Activated CD8-positive, alpha-beta memory T cell treated with anti-CD3 and anti-CD28 coated beads, Interleukin-2, amount 50 U/mL, for 4 hours (primary cell): ENCODE measurements at regions not wholly inside any gene's neighbourhood (a gene's known extent, or its start where the extent isn't known, plus 50 kb on each side); places are given as distances from the start of the nearest gene placed in this dataset.

Experiments
- DNase-seq: peaks from one replicate; pipeline ENCODE4 v3.0.0-alpha.2; 2020

DNA sequence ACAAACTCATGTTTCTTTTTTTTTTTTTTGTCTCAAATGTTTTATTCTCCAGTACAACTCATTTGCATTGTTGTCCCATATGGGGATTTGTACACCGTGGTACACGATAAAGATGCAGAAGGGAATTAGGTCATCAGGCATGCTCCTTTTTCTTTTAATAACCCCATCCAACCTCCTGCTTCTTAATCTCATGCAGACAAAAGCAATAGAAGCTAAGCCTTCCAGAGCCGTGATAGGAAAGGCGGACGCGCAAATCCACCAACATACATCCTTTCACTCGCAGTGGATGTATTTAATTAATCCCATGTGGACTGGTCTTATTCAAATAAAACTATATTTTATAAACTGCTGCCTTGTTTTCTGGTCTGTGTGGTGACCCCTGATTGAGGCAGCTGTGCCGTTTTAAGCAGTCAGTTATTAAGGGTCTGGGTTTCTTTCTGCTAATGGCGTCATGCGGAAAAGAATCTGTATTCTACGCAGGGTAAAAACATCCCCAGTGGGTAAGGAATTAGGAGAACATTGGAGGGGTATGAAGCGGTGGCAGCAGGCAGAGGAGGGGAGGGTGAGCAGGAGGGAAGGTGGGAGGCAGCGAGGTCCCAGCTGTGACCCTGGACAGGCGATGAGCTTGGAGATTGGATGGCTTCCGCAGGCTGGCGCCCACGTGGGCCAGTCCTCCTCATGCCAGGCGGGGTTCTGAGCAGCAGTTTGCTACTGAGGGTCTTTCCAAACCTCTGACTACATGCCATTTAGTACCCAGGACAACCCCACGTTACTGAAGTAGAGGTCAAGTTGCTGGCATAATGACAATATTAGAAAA lies 172.8 kb downstream of the LINC00237 start:
- no peak for DNase-seq

DNA sequence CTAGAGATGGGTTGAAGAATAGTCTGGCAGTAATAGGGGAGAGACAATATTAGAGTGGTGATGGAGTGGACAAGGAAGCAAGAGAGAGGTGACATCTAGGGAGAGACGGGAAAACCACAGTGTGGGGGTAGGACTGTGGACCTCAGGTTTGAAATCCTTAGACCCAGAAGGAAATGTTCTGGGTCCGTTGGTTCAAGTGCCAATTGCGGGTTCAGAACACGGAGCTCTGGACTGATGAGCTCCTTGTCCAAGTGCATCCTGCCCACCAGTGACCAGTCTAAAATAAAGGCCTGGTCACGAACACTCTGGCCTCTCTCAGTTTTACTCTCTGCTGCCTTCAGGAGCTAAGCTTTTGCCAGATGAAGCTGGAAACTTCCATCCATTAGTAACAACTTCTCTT lies 174.0 kb downstream of the LINC00237 start:
- DNase-seq, result no peak

DNA sequence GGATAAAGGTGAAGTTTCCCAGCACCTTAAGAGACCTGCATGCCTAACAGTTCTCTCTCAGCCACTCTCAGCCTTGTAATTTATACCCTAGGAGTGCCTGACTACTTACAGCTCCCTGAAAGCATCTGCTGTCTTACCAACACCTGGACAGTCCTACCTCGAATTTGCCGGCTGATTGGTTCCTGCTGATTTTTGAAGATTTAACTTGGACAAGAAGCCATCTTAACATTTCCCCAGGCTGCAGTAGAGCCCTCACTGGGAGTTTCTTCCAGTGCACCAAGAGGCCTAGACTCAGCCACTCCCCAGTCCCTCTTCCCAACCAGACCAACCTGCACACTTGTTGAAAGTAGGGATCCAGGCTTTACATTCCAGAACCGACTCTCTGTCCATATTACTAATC lies 174.5 kb downstream of the LINC00237 start:
- DNase-seq, result no peak

DNA sequence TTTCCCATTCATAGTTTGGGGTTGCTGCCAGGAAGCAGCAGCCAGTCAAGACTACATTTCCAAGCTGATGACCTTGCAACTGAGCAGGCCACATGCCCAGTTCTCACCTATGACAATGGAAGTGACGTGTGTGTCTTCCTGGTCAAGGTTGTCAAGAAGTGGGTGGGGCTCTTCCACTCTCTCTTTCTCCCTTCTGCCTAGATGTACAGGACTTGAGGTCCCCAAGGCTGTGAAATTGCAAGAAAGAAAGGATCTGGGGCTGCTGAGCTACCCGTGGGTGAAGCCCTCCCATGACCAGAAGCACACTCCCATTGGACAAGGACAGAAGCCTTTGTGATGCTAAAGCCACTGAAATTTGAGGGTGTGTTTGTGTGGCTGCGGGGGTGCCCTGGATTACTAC lies 175.1 kb downstream of the LINC00237 start:
- DNase-seq, result no peak

DNA sequence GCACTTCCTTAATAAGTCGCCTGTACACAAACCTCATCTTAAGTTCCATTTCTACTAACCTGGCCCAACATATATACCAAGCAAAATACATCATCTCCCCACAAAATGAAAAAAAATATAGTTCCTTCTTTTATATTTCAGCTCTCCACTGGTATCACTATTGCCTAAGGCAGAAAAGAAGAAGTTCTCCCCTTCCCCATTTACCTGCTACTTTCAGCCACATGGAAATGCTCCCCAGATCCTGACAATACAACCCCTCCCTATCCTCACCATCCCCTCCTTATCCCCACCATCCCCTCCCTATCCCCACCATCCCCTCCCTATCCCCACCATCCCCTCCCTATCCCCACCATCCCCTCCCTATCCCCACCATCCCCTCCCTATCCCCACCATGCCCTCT lies 175.7 kb downstream of the LINC00237 start:
- no peak for DNase-seq

DNA sequence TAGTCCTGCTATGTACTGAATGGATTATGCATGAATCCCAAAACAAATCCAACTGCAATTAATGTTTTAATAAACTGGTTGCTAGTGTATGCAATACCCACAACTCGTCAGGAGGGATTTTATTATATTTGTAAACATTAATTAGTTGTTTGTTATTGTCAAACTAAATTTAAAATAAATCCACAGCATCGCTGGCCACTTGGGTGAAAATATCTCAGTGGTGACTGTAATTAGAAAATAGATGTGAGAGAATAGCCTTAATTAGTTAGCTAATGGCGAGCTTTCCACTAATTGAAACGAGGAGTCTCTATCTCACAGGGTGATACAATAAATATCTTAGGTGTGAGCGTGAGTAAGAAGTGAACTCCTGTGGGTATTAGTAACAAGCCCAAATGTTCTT lies 176.8 kb downstream of the LINC00237 start:
- DNase-seq, result no peak

DNA sequence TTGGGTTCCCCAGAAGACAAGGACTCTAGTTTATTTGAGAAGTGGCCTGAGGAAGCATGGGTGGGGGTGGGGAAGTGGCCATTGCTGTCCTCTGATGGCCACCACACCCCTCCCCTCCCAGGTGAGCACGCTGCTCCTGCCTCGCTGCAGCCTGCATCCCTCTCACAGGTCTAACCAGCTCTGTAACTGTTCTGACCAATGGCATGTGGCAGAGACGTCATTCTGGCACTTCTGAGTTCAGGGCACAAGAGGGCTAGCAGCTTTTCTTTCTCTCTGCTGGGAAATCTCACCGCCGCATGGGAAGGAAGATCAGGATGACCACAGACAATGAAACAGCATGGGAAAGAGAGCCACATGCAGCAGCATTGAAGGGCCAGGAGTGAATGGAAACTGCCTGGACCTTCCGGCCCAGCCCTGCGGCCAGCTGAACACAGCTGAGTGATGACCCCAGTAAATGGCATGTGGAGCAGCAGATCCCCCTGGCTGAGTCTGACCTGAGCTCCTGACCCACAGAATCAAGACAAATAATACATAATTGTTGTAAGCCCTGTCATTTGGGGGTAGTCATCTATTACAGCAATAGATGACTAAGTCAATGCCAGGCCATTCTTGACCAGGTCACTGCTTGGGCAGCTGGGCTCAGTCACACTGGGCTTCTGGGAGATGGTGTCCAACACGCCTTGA lies 179.8 kb downstream of the LINC00237 start:
- DNase-seq, result no peak

DNA sequence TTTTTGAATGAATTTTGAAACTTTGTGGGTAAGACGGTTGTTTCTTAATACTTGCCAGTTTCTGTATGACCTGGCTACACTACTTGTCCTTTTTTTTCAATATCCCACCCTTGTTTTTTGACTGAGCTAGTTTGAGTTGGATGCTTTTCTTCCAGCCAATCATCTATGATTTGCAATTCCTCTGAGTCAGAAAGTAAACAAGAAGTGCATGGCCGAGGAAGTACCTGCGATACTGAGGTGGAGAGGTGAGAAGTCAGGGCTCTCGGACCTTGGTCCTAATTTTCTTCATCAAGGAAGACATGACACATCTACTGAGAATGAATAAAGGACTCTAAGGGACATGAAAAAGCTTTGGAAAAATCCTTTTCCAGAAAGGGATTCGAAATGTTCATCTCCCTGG lies 185.7 kb downstream of the LINC00237 start:
- no peak for DNase-seq

DNA sequence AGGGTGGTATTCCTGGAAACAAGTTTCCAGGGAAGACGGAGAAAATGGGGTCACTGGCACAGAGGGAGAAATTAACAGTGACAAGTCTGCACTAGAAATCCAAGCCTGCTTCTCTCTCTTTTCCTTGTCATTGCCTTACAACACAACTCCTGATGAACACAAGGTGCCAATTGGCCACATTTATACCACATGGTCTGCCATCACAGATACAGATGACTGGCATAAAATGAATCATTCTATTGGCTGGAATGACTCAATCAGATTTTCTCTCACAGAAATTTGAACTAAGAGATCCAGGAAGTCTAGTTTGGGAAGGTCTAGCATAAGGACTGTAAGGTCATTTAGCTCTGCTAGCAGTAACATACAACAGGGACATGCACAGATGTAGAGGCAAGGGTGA lies 190.3 kb downstream of the LINC00237 start:
- no peak for DNase-seq

DNA sequence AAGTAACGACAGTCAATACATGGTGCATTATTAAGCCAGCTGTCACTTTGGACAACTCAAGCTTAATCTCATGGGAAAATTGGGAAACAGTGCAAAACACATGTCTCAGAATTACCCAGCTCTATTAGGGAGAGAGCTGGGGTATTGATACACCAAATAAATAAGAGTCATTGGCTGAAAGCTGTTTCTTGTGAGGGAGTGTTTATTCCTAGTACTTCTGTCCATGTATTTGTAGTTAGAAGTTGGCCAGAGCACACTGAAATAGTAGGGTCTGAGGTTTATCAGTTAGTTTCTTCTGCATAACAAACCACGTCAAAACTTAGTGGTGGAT lies 192.0 kb upstream of the RALGAPA2 start:
- DNase-seq, result no peak

DNA sequence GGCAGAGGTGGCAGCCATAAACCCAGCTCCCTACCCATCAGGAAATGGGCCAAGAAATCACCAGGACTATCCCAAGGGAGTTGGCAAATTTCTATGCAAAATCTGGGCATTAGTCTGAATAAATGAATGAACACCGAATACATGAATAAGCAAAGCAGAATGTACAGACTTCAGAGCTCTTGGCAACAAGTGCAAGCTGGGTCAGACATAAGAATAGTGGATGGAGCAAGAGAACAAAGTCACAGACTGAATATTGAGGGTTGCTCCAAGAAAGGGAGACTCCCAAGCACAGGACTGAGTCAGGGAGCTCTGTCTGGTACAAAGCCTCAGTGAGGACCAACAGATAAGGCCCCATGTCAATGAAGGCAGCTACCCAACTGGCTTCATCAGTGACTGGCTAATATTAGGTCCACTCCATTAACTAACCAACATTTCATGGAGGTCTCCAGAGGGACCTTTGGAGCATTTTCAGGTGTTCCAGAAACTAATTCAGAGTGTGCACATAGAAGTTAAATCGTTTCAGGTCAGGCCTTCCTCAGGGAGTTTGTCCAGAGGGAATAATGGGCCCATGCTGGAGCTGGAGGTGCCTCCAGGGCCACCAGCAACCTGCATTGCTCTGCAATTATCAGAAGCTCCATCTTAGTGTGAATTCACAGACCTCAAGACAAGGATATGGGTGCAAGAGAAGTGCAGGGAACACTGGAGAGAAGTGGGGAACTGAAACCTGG lies 191.5 kb upstream of the RALGAPA2 start:
- no peak for DNase-seq

DNA sequence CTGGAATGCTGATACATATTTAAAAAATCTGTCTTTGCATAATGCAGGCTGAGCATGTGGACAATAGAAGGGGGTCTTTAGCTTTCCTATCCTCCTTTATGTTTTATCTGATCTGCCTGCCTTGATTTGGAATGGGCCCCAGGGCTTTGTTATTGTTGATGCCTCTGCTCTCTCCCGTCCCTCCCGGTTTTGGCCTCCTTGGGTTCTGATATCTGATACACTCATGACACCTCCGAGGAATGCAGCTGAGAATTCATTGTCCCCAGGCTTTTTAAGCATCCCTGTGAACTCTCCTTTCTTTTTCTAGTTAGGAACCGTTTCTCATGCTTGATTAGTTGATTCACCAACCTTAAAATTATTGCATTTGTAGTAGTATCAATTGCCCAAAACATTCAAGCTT lies 185.5 kb upstream of the RALGAPA2 start:
- DNase-seq, result no peak

DNA sequence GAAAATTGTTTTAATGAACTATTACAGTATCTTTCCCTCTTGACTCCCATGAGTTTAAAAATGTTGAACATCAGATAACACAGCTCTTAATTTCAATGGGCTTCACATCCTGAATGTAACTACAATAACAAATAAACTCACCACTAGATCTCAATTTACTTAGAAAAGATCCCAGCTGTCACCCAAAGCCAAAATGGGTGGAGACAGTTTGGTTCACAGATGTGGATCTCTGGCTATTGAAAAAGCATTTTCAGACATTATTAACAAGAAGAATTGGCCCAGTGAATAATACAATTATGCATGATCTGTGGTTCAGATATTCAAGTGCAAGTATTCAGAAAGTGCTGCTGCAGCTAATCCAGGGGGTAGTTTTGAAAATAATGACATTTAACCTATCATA lies 184.7 kb upstream of the RALGAPA2 start:
- no peak for DNase-seq

DNA sequence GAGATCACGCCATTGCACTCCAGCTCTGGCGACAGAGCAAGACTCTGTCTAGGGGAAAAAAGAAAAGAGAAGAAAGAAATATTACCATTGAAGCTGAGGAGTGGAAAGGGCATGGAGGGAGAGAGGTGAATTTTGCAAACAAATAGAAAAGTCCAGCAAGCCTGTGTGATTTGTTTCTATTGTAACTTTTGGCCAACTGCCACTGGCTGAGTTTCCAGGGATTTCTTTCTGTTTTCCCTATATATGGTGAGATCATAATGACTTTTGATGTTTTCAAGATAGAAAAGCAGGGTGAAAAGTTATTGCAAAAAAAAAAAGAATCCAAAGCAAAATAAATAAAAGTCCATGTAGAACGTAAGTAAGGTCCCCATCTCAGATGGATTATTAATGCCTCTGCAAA lies 184.2 kb upstream of the RALGAPA2 start:
- DNase-seq, result no peak

DNA sequence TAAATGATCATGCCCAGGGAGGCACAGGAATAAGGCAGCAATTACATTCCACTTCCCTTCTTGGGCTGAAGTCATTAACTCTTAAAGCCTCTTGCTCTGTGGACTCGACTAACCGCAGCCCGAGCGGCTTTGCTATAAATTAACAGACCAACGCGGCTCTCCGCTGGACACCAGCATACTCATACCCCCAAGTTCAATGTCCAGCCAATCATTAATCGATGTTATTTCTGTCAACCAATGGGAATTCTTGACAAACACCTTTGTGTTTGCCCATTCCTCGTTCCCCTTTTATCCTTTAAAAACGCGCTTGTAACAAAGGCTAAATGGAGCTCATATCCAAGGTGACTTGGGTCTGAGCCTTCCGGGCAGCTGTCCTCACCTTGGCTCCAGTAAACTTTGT lies 183.1 kb upstream of the RALGAPA2 start:
- no peak for DNase-seq

DNA sequence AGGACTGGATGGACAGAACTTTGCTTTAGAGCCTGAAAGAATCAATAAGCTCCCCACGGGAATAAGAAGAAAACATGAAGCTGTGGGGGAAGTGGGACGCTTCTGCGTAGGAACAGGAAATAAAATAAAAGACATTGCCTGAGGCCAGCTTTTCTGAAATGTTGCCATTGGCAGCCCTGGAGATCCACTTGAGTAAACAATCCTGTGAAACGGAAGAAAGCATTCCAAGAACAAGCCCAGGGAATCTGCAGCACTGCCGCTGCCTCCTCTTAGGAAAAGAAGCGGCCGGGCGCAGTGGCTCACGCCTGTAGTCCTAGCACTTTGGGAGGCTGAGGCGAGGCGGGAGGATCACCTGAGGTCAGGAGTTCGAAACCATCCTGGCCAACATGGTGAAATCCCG lies 182.3 kb upstream of the RALGAPA2 start:
- DNase-seq, result no peak

DNA sequence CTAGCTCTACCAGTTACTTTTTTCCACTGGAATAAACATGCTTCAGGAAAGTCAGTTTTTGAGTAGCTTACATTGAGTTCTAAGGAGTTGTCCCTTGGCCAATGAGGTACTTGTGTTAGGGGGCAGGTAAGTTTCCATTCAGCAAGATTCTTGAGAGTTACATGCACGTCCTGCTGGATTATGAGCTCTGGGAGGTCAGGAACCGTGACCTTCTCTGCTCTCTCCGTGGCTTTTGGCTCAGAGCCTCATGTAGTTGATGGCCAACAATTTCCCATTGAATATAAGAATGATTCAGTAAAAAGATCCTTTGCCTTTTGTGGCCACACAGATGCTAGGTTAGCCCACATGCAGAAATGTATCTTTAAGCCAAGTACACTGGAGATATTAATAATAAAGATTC lies 181.8 kb upstream of the RALGAPA2 start:
- no peak for DNase-seq

DNA sequence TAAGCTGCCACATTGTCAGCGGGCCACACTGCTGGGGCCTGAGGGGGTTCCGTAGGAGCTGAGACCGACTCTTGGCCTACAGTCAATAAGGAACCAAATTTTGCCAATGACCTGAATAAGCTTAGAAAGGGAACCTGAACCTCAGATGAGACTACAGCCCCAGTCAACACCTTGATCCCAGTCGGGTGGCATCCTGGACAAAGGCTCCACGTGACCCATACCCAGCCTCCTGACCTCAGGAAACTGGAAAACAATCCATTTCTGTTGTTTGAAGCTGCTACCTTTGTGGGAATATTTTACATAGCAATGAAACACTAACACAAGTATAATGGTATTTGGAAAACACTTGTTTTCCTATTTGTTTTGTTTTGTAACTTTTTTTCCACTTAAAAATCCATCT lies 179.9 kb upstream of the RALGAPA2 start:
- no peak for DNase-seq

DNA sequence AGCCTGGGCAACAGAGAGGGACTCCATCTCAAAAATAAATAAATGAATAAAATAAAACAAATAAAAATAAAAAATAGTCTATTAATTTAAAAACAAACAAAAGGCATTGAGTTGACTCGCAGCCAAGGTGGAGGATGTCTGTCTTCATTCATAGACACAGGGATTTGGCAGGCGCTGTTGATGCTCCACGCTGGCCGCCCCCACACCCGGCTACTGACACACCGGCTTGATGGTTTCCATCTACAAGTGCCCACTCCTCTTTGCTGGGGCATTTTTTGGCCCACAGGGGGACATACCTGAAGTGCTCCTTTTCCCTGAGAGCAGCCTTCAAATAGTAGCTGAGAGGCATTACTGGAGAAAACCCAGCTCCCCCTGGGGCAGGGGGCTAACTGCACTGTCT lies 178.3 kb upstream of the RALGAPA2 start:
- no peak for DNase-seq

DNA sequence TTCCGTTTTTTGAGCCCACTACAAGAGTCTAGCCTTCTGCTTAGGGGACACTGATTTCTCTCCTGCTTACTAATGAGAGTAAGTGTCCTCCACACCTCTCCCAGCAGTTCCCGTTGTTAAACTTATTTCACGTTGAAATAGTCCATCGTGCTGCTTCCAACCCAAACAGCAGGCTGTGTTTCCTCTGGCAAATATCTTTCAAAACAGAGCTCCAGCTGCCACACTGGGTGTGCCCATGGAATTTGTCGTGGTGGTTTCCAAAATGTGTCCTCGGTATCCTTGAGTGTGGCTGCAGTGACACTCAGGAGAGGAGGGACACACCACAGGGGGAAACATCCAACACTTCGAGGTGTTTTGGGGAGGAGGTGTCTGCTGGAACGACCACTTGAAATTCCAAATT lies 176.5 kb upstream of the RALGAPA2 start:
- DNase-seq, result no peak

DNA sequence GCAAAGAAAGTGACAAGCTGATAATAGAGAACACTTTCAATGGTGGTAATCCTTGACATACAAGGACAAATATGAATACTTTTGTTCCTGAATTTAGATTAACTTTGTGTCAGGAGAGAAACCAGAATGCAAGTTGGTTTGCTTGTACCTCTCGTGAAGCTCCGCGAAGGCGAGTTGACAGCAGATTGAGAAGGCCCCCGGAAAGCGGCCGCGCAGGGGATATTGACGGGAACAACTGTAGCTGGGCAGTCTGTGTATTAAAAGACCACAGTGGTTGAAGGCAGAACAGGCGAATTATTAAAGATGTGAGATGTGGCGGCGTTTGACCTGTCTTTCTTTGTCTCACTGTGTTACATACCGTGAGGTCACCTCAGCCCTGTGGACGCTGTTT lies 175.8 kb upstream of the RALGAPA2 start:
- no peak for DNase-seq

DNA sequence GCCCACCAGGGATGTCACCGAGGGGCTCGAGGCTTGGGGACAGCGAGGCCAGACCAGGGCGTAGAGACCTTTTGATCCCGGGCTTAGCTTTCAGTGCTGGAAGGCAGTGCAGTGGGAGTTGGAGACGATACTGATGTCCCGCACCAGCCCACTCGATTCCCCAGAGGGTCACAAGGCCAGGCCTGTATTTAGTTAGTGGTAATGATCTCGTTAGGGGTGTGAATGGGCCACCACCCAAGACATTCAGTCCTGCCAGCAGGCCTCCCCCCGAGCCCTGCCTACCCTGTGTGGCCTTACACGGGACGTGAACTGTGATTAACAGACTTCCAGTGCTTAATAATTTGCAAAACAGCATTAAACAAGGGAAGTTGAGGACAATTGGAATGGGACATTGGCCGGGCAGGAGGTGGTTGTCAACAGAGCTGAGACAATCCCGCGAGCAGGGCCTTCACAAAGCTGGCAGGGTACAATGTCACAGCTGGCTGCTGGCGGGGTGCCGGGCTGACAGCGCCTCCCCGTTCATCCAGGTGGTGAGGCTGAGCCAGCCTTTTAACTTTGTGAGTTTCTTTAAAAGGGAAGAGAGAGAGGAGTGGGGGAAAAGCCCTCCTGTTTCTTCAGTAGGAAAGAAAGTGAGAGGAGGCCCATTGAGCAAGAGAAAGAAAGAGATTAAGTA lies 175.3 kb upstream of the RALGAPA2 start:
- no peak for DNase-seq

DNA sequence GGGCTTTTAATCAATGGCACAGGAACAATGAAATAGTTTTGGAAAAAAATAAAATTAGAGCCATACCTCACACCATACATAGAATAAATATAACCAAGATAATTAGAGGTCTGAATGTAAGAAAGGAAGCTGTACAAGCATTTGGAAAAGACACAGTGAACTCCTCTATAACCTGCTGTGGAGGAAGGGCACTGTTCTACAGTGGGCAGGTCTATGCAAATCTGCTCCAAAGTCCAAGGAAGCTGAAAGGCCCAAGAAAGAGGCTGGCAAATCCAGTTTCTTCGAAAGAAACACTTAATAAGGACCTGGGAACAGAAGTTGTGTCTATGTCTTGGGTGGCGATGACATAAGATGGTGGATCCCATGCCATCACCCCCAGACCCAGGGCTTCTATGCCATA lies 169.4 kb upstream of the RALGAPA2 start:
- DNase-seq, result no peak

DNA sequence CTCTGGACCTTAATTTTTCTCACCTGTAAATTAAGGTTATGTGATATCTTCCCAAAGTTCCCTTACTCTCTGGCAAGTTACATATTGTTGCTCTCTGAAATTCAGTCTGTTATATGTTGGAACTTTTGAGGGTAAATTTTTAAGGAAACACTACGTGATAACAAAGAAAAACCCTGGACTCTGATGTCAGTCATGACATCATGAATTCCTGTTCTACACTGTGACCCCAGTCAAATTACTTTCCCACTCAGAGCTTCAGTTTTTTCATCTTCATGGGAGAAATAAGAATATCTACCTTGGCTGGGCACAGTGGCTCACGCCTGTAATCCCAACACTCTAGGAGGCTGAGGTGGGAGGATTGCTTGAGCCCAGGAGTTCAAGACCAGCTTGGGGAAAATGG lies 164.6 kb upstream of the RALGAPA2 start:
- DNase-seq, result no peak
